22Rv1 (cell line): ENCODE measurements at regions not wholly inside any gene's neighbourhood (a gene's known extent, or its start where the extent isn't known, plus 50 kb on each side); places are given as distances from the start of the nearest gene placed in this dataset.

Source experiments
- ZFX ChIP-seq: fragments of 450-650 bp; IDR thresholded peaks from 2 replicates; pipeline ENCODE4 v1.6.1; 2017; ENCODE audit warnings: antibody characterized with exemption, borderline replicate concordance
- TF ChIP-seq, protein P1 (sequence below): fragments of 450-650 bp; IDR thresholded peaks from 2 replicates; pipeline ENCODE4 v1.5.1; 2017; ENCODE audit warnings: mild to moderate bottlenecking

DNA sequence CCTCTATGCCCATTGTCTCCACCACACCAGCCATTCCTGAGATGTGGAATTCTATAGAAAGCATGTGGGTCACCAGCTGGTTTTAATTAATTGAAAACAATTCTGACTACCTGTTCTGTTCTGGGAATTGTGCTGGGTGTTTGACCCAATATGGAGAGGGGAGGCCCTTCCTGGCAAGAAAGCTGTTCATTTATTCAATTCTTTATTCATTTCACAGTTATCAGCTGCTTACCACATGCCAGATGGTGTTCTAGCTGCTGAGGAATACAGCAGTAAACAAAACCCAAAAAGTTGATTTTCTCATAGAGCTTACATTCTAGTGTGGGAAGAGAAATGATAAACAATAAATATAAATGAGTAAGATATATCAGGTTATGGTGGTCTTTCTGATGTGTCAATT lies 296.1 kb upstream of the RASGRP1 start:
- TF ChIP-seq, protein P1, sequence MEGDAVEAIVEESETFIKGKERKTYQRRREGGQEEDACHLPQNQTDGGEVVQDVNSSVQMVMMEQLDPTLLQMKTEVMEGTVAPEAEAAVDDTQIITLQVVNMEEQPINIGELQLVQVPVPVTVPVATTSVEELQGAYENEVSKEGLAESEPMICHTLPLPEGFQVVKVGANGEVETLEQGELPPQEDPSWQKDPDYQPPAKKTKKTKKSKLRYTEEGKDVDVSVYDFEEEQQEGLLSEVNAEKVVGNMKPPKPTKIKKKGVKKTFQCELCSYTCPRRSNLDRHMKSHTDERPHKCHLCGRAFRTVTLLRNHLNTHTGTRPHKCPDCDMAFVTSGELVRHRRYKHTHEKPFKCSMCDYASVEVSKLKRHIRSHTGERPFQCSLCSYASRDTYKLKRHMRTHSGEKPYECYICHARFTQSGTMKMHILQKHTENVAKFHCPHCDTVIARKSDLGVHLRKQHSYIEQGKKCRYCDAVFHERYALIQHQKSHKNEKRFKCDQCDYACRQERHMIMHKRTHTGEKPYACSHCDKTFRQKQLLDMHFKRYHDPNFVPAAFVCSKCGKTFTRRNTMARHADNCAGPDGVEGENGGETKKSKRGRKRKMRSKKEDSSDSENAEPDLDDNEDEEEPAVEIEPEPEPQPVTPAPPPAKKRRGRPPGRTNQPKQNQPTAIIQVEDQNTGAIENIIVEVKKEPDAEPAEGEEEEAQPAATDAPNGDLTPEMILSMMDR = no peak
- no peak for TF ChIP-seq ZFX
